SU-DHL-6 (cell line): ENCODE measurements at regions not wholly inside any gene's neighbourhood (a gene's known extent, or its start where the extent isn't known, plus 50 kb on each side); places are given as distances from the start of the nearest gene placed in this dataset.

ENCODE experiments used
- H2AFZ ChIP-seq: fragments of 200-600 bp; sonication (generic); 2 replicates; pipeline ENCODE4 v1.6.1; 2014; ENCODE audit warnings: low read depth, mild to moderate bottlenecking, moderate library complexity, mixed read lengths, antibody characterized with exemption, low read length; ENCODE audit not compliant: severe bottlenecking
- H3F3A ChIP-seq: fragments of 200-600 bp; shearing (Covaris generic); 2 replicates; pipeline ENCODE4 v1.6.0; 2016; ENCODE audit warnings: antibody characterized with exemption, mild to moderate bottlenecking; ENCODE audit not compliant: insufficient read depth
- H3K27ac ChIP-seq: fragments of 200-600 bp; sonication (generic); 2 replicates; pipeline ENCODE4 v1.5.1; 2016; ENCODE audit warnings: low read depth, mild to moderate bottlenecking, low read length, moderate library complexity, mixed read lengths
- H3K27me3 ChIP-seq: fragments of 200-600 bp; sonication (generic), shearing (Covaris generic); 2 replicates; pipeline ENCODE4 v1.6.0; 2014; ENCODE audit warnings: mild to moderate bottlenecking, low read length
- H3K36me3 ChIP-seq: fragments of 200-600 bp; sonication (generic); 2 replicates; pipeline ENCODE4 v1.6.1; 2014; ENCODE audit warnings: mild to moderate bottlenecking, low read length, mixed read lengths
- H3K4me2 ChIP-seq: fragments of 300-600, 200-600 bp; shearing (Covaris generic), sonication (generic); 2 replicates; pipeline ENCODE4 v1.6.0; 2014; ENCODE audit warnings: low read length, low read depth, mild to moderate bottlenecking; ENCODE audit not compliant: poor library complexity, severe bottlenecking
- H3K4me3 ChIP-seq: fragments of 200-600 bp; sonication (generic); 2 replicates; pipeline ENCODE4 v1.5.1; 2014; ENCODE audit warnings: antibody characterized with exemption, low read length, mild to moderate bottlenecking, mixed read lengths; ENCODE audit not compliant: insufficient read depth, poor library complexity, severe bottlenecking
- H3K79me2 ChIP-seq: fragments of 200-600 bp; sonication (generic); 2 replicates; pipeline ENCODE4 v1.6.1; 2014; ENCODE audit warnings: mild to moderate bottlenecking, low read length, moderate library complexity; ENCODE audit not compliant: insufficient read depth
- H3K9ac ChIP-seq: fragments of 200-600 bp; sonication (generic); 2 replicates; pipeline ENCODE4 v1.7.0; 2014; ENCODE audit warnings: mild to moderate bottlenecking, low read length
- H3K9me2 ChIP-seq: fragments of 200-600 bp; sonication (generic); replicated peaks from 2 replicates; pipeline ENCODE4 v1.6.1; 2014; ENCODE audit warnings: low read length; ENCODE audit not compliant: insufficient read depth
- H3K9me3 ChIP-seq: fragments of 200-600 bp; sonication (generic); 2 replicates; pipeline ENCODE4 v1.6.1; 2014; ENCODE audit warnings: low read length, mixed read lengths; ENCODE audit not compliant: insufficient read depth
- H4K20me1 ChIP-seq: fragments of 200-600 bp; sonication (generic); 2 replicates; pipeline ENCODE4 v1.6.1; 2014; ENCODE audit warnings: low read depth, mild to moderate bottlenecking, antibody characterized with exemption, low read length, moderate library complexity, mixed read lengths
- CTCF ChIP-seq: fragments of 200-600 bp; sonication (generic); IDR thresholded peaks from one replicate; pipeline ENCODE4 v1.5.1; 2017; ENCODE audit warnings: antibody characterized with exemption, mild to moderate bottlenecking, low read length, moderate library complexity; ENCODE audit not compliant: insufficient read depth, poor library complexity, severe bottlenecking
- EZH2phosphoT487 ChIP-seq: fragments of 200-600 bp; sonication (generic), shearing (Covaris generic); conservative IDR thresholded peaks from 2 replicates; pipeline ENCODE4 v1.6.1; 2018; ENCODE audit warnings: mild to moderate bottlenecking, antibody characterized with exemption, low read length, moderate library complexity, mixed read lengths

- Histone ChIP-seq H3K4me2 (no peak overlapping the region), H3K9ac (no peak overlapping the region), H3K27ac (no peak overlapping the region)
Observed at GRCh38 chr1:59057796-59058195, 239.1 kb upstream of the FGGY start.

DNA sequence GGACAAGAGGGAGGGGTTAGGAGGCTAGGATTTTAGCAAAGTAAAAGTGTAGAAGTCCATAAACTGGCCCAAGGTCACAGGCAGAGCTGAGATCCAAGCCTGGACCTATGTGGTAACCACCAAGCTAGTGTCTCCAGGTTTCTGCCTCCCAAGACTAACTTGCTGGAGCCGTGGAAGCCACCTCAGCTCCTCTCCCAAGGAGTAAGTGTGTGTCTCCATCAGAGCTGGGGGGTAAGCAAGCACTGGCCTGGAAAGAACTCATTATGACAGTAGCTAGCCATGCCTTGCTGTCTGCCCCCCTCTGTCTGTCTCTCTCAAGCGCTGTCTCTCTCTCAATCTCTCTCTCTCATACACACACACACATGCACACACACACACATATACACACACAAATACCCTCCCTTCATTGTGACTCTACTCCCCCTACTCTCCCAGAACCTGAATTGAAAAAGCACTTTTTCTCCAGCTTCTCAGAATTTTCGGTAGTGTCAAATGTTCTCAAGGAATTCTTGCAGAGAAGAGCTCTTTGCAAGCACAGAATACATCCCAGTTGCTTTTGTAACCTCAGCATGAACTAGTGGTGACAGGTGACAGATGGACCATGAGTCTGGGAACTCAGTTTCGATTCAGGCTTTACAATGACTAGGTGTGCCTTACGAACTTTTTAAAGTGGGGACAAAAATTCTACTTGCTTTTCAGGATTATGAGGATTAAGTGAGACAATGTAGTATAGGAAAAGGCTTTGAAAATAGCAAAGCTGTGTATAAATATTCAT lies 238.0 kb upstream of the FGGY start:
- Histone ChIP-seq H3K9me2 (no peaks in the 10 kb centered on the region), H3K27ac (no peak overlapping the region), H3K79me2 (no peaks in the 10 kb centered on the region), H3K9ac (no peak overlapping the region), H4K20me1 (no peaks in the 10 kb centered on the region), H3F3A (no peaks in the 10 kb centered on the region), H3K27me3 (no peaks in the 10 kb centered on the region), H2AFZ (no peak overlapping the region), H3K9me3 (no peaks in the 10 kb centered on the region), H3K36me3 (no peaks in the 10 kb centered on the region), H3K4me2 (no peak overlapping the region), H3K4me3 (no peak overlapping the region)
- TF ChIP-seq EZH2phosphoT487, result no peak
- no peak for TF ChIP-seq CTCF

More at GRCh38 chr1:59057796-59058195, 239.1 kb upstream of the FGGY start:
- no peak overlapping the region for H2AFZ ChIP-seq
- no peaks in the 10 kb centered on the region for H3K79me2 ChIP-seq
- H3K27me3 ChIP-seq, result no peaks in the 10 kb centered on the region
- H3K9me3 ChIP-seq, result no peaks in the 10 kb centered on the region
- no peak for TF ChIP-seq EZH2phosphoT487
- no peak for TF ChIP-seq CTCF
- H3K9me2 ChIP-seq, result no peaks in the 10 kb centered on the region
- H4K20me1 ChIP-seq, result no peaks in the 10 kb centered on the region
- H3K4me3 ChIP-seq, result no peak overlapping the region
- no peaks in the 10 kb centered on the region for H3K36me3 ChIP-seq
- no peaks in the 10 kb centered on the region for H3F3A ChIP-seq

DNA sequence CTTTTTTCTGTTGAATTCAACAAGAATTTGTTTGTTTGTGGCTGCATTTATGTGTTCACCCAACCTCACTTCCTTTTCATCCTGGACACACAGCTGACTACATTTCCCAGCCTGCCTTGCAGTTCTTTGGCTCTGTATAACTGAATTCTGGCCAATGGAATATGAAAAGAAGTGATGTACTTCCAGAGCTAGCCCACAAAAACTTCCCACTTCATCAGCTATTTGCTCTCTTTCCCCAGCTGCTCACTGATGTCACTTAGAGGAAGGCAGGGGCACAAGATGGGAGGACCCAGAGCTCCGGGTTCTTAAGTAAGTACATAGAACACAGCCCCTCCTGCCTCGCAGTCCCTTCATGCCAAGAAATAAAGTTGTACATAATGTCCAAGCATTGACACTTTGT lies 235.0 kb upstream of the FGGY start:
- H3K4me3 ChIP-seq, result no peak overlapping the region
- no peaks in the 10 kb centered on the region for H3K36me3 ChIP-seq
- H2AFZ ChIP-seq, result no peak overlapping the region
- H3K79me2 ChIP-seq, result no peaks in the 10 kb centered on the region
- no peaks in the 10 kb centered on the region for H3K27me3 ChIP-seq
- no peak for TF ChIP-seq EZH2phosphoT487
- TF ChIP-seq CTCF, result no peak
- no peak overlapping the region for H3K4me2 ChIP-seq
- H3F3A ChIP-seq, result no peaks in the 10 kb centered on the region
- H4K20me1 ChIP-seq, result no peaks in the 10 kb centered on the region
- H3K9me3 ChIP-seq, result no peaks in the 10 kb centered on the region
- no peak overlapping the region for H3K27ac ChIP-seq
- no peaks in the 10 kb centered on the region for H3K9me2 ChIP-seq
- no peak overlapping the region for H3K9ac ChIP-seq
